ENCODE measurements at regions not wholly inside any gene's neighbourhood (a gene's known extent, or its start where the extent isn't known, plus 50 kb on each side); places are given as distances from the start of the nearest gene placed in this dataset.

DNA sequence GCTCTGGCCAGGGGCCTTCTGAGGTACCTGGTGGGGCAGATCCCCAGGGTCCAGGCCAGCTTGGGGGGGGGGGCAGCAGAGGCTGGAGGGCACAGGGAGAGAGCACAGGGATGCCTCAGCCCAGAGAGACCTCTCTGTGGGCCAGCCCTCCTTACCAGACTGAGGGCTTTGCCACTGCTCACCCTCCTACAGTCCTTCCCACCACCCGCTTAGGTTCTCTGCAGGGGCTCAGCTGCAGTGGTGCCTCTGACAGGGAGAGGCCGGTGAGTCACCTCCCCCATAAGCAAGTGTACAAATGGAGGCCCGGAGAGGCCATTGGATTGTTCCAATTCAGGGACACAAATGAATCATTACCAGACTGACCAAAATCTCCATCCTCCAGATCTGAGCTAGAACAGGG is 68.1 kb upstream of the LMO1 start:
- Histone ChIP-seq H2BK15ac (ENCODE audit: low read depth, low read length) (no peak overlapping the region), H2AFZ (ENCODE audit: low read length) (no peak overlapping the region), H2AK5ac (ENCODE audit: insufficient read length, low read length) (no peak overlapping the region), H4K20me1 (ENCODE audit: control insufficient read depth, insufficient read depth, insufficient read length) (no peaks in the 10 kb centered on the region), H3K4me2 (ENCODE audit: insufficient read depth, insufficient read length, low read length) (no peak overlapping the region), H2BK5ac (ENCODE audit: insufficient read length, low read length) (no peak overlapping the region), H2BK120ac (ENCODE audit: low read depth, low read length, poor library complexity, severe bottlenecking) (no peak overlapping the region), H3K23me2 (ENCODE audit: insufficient read length, low read depth, low read length, poor library complexity, severe bottlenecking) (no peaks in the 10 kb centered on the region), H3T11ph (ENCODE audit: low read length) (no peak overlapping the region), H3K23ac (ENCODE audit: insufficient read length, low read depth, low read length) (no peak overlapping the region), H3K14ac (ENCODE audit: insufficient read depth, low read length) (no peak overlapping the region), H3K9me3 (ENCODE audit: control insufficient read depth, low read depth, low read length) (no peaks in the 10 kb centered on the region), H2BK12ac (ENCODE audit: insufficient read length, low read depth, low read length) (no peak overlapping the region), H3K79me2 (ENCODE audit: insufficient read depth, low read length) (no peaks in the 10 kb centered on the region), H3K56ac (ENCODE audit: insufficient read length, low read depth, low read length) (no peak overlapping the region), H3K27me3 (ENCODE audit: insufficient read depth, low read length) (no peaks in the 10 kb centered on the region), H2BK20ac (ENCODE audit: low read depth, low read length, poor library complexity, severe bottlenecking) (no peak overlapping the region), H3K4ac (ENCODE audit: low read depth, low read length) (no peak overlapping the region), H3K27ac (ENCODE audit: insufficient read length, low read depth, low read length) (no peak overlapping the region), H4K8ac (replicated peaks; ENCODE audit: insufficient read length, low read depth, low read length) (no peak overlapping the region), H3K9ac (ENCODE audit: extremely low read depth, insufficient read length, low read length) (no peak overlapping the region), H3K18ac (ENCODE audit: insufficient read length, low read depth, low read length) (no peak overlapping the region), H4K5ac (ENCODE audit: insufficient read length, low read depth, low read length) (no peak overlapping the region), H3K79me1 (ENCODE audit: insufficient read depth, low read depth, low read length, poor library complexity, severe bottlenecking) (no peaks in the 10 kb centered on the region), H4K91ac (ENCODE audit: insufficient read length, low read depth, low read length) (no peak overlapping the region), H3K4me1 (ENCODE audit: insufficient read depth, low read length) (no peaks in the 10 kb centered on the region; the same call in 1 of the 2 replicates)
- H3K4me1 Mint-ChIP-seq, result peaks cover 32 to 55% of the 10 kb centered on the region in 2 experiments
- H3K4me3 Mint-ChIP-seq, result no peak overlapping the region
- WGBS (ENCODE audit: extremely low coverage, insufficient read length, low lambda C conversion rate), result no CpG with 5 or more reads among the region's 3 CpGs
- DNase-seq, result no peak
- no peak overlapping the region; a peak in 1 of 7 replicates for H3K27ac Mint-ChIP-seq
- no peaks in the 10 kb centered on the region for H3K9me3 Mint-ChIP-seq
- H3K27me3 Mint-ChIP-seq (ENCODE audit: low read depth), result peaks cover 2% of the 10 kb centered on the region; the same call in 1 of the 2 replicates
- TF ChIP-seq CTCF (conservative IDR thresholded peaks at IDR 0.05), result no peak
- H3K36me3 Mint-ChIP-seq (ENCODE audit: insufficient read depth in 1 of 3, low read depth in 3 of 3), result no peaks in the 10 kb centered on the region

Measured in H9 (cell line).